Gastroesophageal sphincter (tissue), 4 donors: ENCODE measurements at regions not wholly inside any gene's neighbourhood (a gene's known extent, or its start where the extent isn't known, plus 50 kb on each side); places are given as distances from the start of the nearest gene placed in this dataset.

Experiments used
- ATAC-seq: fragments of 150-250 bp; one replicate; pipeline ENCODE4 v1.9.1; 2016; ENCODE audit warnings: mild to moderate bottlenecking, moderate library complexity
- H3K27ac ChIP-seq, 4 donors: fragments of 200-600 bp; sonication (generic) in 3 of 4; 1 replicate in 3 of 4; 2 replicates in 1 of 4; pipeline ENCODE4 v1.5.1; 2016 to 2019
- H3K27me3 ChIP-seq: fragments of 200-600 bp; sonication (generic); one replicate; pipeline ENCODE4 v1.5.1; 2019
- H3K36me3 ChIP-seq, 2 donors: fragments of 200-600 bp; sonication (generic); one replicate each; pipeline ENCODE4 v1.5.1; 2019; ENCODE audit warnings: control low read depth in 1 of 2
- H3K4me1 ChIP-seq, 3 donors: fragments of 200-600 bp; sonication (generic); 1 replicate in 2 of 3; 2 replicates in 1 of 3; pipeline ENCODE4 v1.5.1; 2016 to 2019; ENCODE audit warnings: control low read depth in 2 of 3
- H3K4me3 ChIP-seq, 2 donors: fragments of 200-600 bp; sonication (generic); one replicate each; pipeline ENCODE4 v1.5.1; 2019; ENCODE audit warnings: mild to moderate bottlenecking in 1 of 2, moderate library complexity in 1 of 2
- H3K9me3 ChIP-seq, 3 donors: fragments of 200-600 bp; sonication (generic); one replicate each; pipeline ENCODE4 v1.5.1; 2017 to 2019; ENCODE audit warnings: control low read depth in 2 of 3
- EP300 ChIP-seq: sonication (generic); formaldehyde crosslinking; IDR thresholded peaks from one replicate; pipeline ENCODE4 v1.6.1; 2017; ENCODE audit warnings: antibody characterized with exemption, mild to moderate bottlenecking
- POLR2A ChIP-seq, 2 donors: fragments of 450-650 bp; IDR thresholded peaks; one replicate each; pipeline ENCODE4 v1.6.1; 2017; ENCODE audit warnings: antibody characterized with exemption in 2 of 2, mild to moderate bottlenecking in 2 of 2, moderate library complexity in 1 of 2
- POLR2AphosphoS5 ChIP-seq: sonication (generic); formaldehyde crosslinking; IDR thresholded peaks from one replicate; pipeline ENCODE4 v1.6.1; 2017; ENCODE audit warnings: antibody characterized with exemption
- WGBS, 2 donors: methylation state at CpG; one replicate each; pipeline ENCODE4 v1.1.5; 2018; ENCODE audit warnings: low coverage in 1 of 2; 5-methylcytosine and 5-hydroxymethylcytosine counted together
- TF ChIP-seq, protein P1 (sequence below), 4 experiments: fragments of 200-600 bp in 2 of 4; fragments of 450-650 bp in 2 of 4; sonication (generic) in 1 of 4; IDR thresholded peaks; one replicate each; pipeline ENCODE4 v1.5.1; 2017 to 2019; ENCODE audit warnings: antibody characterized with exemption in 4 of 4, mild to moderate bottlenecking in 2 of 4, moderate library complexity in 2 of 4

DNA sequence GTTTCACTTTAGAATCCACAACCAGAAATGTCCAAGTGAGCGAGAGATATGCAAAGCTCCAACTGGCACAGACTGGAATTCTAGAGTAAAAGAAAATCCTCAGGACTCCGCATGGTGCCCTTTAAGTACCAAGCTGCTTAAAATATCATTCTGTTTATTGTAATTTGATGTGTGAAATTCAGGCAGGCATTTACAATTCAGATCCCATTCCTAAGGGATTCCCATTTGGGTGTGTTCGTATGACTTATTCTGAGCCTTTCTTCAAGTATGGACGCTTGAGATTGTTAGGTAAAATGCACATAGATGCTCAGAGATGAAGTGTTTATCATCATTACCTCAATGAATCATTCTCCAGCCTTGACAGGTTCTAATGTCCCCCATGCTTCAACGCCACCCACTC, 99.3 kb upstream of the EEF1E1 start:
- ATAC-seq = no peak
- TF ChIP-seq EP300 (no peak), POLR2AphosphoS5 (no peak), POLR2A (IDR thresholded peaks at IDR 0.05) (no peak)
- TF ChIP-seq, protein P1, sequence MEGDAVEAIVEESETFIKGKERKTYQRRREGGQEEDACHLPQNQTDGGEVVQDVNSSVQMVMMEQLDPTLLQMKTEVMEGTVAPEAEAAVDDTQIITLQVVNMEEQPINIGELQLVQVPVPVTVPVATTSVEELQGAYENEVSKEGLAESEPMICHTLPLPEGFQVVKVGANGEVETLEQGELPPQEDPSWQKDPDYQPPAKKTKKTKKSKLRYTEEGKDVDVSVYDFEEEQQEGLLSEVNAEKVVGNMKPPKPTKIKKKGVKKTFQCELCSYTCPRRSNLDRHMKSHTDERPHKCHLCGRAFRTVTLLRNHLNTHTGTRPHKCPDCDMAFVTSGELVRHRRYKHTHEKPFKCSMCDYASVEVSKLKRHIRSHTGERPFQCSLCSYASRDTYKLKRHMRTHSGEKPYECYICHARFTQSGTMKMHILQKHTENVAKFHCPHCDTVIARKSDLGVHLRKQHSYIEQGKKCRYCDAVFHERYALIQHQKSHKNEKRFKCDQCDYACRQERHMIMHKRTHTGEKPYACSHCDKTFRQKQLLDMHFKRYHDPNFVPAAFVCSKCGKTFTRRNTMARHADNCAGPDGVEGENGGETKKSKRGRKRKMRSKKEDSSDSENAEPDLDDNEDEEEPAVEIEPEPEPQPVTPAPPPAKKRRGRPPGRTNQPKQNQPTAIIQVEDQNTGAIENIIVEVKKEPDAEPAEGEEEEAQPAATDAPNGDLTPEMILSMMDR (IDR thresholded peaks at IDR 0.05) = no peak
- Histone ChIP-seq H3K36me3 (no peaks in the 10 kb centered on the region), H3K4me3 (no peak overlapping the region), H3K4me1 (no peaks in the 10 kb centered on the region), H3K27me3 (peaks cover 13% of the 10 kb centered on the region), H3K9me3 (no peaks in the 10 kb centered on the region), H3K27ac (no peak overlapping the region)
- WGBS, 2 donors = 40 to 57% methylated on average over 3 to 5 of the region's 5 CpGs

DNA sequence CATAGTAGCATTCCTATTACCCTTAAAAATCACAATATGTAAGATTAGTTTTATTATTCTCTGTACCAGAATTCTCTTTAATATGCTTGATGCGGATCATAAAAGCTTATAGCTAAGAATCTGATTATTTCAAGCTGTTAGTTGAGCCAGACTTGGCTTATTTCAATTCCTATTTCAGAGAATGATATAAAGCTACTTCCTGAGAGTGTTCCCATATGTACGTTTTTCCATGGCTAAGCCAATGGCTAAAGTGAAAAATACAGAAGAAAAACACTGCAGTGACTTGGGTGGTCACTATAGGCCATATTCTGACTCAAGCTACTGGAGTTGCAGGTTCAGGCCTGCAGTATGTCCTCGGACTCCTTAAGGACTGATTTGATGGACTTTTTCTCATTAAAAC, 97.9 kb upstream of the EEF1E1 start:
- WGBS, 2 donors = 46 to 51% methylated on average over 3 of the region's 3 CpGs
- peaks cover 13% of the 10 kb centered on the region for H3K27me3 ChIP-seq

DNA sequence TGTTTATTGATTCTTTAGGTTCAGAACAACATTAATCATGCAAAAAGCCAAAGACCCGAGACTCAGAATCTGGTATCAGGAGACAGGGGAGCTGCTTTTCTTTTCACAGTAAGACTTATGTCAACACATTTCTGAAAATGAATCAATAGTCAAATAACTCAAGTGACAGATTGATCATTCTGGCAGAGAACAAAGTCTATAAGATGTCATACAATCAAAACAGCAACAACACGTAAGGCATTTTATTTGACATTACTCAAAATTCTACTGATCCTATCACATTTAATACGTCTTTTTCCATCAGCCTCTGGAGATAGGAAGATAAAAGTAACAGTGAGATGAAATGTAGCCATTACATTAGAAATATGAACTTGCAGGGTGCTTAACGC, 93.4 kb upstream of the EEF1E1 start:
- ATAC-seq = no peak
- TF ChIP-seq POLR2A (IDR thresholded peaks at IDR 0.05) (no peak), EP300 (no peak), POLR2AphosphoS5 (no peak)
- TF ChIP-seq, protein P1 (IDR thresholded peaks at IDR 0.05) = no peak
- Histone ChIP-seq H3K4me3 (no peak overlapping the region), H3K27me3 (peaks cover 9% of the 10 kb centered on the region), H3K9me3 (no peaks in the 10 kb centered on the region), H3K27ac (no peak overlapping the region), H3K36me3 (no peaks in the 10 kb centered on the region), H3K4me1 (no peaks in the 10 kb centered on the region)
- 15 to 24% methylated on average over 4 of the region's 4 CpGs for WGBS, 2 donors

More for the DNA sequence above, 97.9 kb upstream of the EEF1E1 start:
- Histone ChIP-seq H3K4me3 (no peak overlapping the region), H3K9me3 (no peaks in the 10 kb centered on the region), H3K4me1 (no peaks in the 10 kb centered on the region), H3K27ac (no peak overlapping the region), H3K36me3 (no peaks in the 10 kb centered on the region)
- TF ChIP-seq POLR2A (IDR thresholded peaks at IDR 0.05) (no peak), POLR2AphosphoS5 (no peak), EP300 (no peak)
- TF ChIP-seq, protein P1 (IDR thresholded peaks at IDR 0.05) = no peak
- ATAC-seq = no peak

DNA sequence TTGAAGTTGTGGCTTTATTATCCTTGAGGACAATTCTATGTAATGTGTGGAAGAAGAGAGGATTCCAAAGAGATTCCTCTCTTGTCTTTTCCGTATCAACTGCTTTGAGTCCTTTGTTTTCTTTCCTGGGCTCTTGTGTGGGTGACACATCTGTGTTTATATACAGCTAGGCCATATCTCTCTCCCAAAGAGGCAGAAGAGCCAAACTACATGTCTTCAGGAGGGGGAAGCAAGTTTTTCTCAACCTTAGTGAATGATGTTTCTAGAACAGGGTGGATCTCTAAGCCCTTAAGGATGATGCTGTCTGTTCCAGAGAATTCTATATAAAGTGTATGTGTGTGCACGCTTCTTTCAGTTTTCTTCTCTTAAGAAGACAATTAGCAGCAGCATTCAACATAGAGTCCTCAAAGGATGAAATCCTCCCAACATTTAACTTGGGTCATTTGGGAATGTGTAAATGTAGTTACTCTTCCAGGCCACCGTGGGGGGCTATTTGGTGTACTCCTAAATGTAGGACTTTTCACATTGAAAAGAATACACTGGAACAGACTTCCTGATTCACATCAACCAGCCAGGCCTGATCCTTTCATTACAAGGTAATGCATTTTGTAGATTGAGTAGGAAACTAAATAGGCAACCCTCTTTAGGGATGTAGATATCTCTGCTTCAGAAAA, 92.8 kb upstream of the EEF1E1 start:
- Histone ChIP-seq H3K4me3 (no peak overlapping the region), H3K9me3 (no peaks in the 10 kb centered on the region), H3K36me3 (no peaks in the 10 kb centered on the region), H3K27ac (no peak overlapping the region), H3K4me1 (no peaks in the 10 kb centered on the region), H3K27me3 (peaks cover 10% of the 10 kb centered on the region)
- TF ChIP-seq, protein P1 (IDR thresholded peaks at IDR 0.05) = no peak
- TF ChIP-seq POLR2AphosphoS5 (no peak), EP300 (no peak), POLR2A (IDR thresholded peaks at IDR 0.05) (no peak)
- WGBS, 2 donors = 50 to 75% methylated on average over 2 to 3 of the region's 3 CpGs
- ATAC-seq = no peak

DNA sequence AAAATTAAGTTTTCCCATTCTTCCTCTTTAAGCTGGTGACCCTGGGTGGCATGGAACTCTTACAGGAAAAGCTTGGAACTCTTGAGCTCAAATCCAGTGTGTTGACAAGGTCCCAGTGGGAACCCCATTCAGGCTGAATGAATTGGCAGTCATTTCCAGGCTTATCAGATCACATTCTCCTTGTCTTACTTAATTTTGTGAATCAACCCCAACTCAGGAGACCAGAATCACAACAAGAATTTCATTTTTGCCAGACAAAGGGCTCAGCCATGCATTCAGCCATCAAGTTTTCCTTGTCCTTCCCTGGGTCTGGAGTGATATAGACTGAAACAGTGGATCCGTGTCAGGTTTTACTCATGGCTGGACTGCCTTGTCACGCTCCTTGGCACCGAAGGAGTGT, 92.1 kb upstream of the EEF1E1 start:
- Histone ChIP-seq H3K36me3 (no peaks in the 10 kb centered on the region), H3K4me3 (no peak overlapping the region), H3K27ac (no peak overlapping the region), H3K4me1 (no peaks in the 10 kb centered on the region), H3K27me3 (peaks cover 14% of the 10 kb centered on the region), H3K9me3 (no peaks in the 10 kb centered on the region)
- no peak for ATAC-seq
- TF ChIP-seq POLR2A (IDR thresholded peaks at IDR 0.05) = no peak
- TF ChIP-seq, protein P1 (IDR thresholded peaks at IDR 0.05) = no peak
- TF ChIP-seq POLR2AphosphoS5 = no peak
- 17 to 22% methylated on average over 3 of the region's 3 CpGs for WGBS, 2 donors
